HEK293 (cell line): ENCODE measurements at regions not wholly inside any gene's neighbourhood (a gene's known extent, or its start where the extent isn't known, plus 50 kb on each side); places are given as distances from the start of the nearest gene placed in this dataset.

ENCODE experiments used
- CTCF ChIA-PET: fragments of 350-600 bp; formaldehyde crosslinking; extraction: SDS; loops from one replicate; lab custom pipeline; 2021; ENCODE audit warnings: antibody characterized with exemption; lab: Yijun Ruan, JAX
- POLR2A ChIA-PET: fragments of 300-600 bp; formaldehyde crosslinking; extraction: SDS; loops from one replicate; lab custom pipeline; 2020; ENCODE audit warnings: antibody characterized with exemption, inconsistent platforms; lab: Yijun Ruan, JAX
- H3K27ac ChIP-seq: fragments of 200-500 bp; sonication (Bioruptor generic); 2 replicates; pipeline ENCODE4 v1.5.1; 2014; ENCODE audit warnings: low read depth, low read length, control low read depth, inconsistent platforms; ENCODE audit errors: extremely low read depth
- H3K36me3 ChIP-seq, 2 experiments: fragments of 200-500 bp in 1 of 2; sonication (Bioruptor generic) in 1 of 2; 1 replicate in 1 of 2; 2 replicates in 1 of 2; pipeline ENCODE4 v1.5.1; 2014 to 2017; ENCODE audit warnings: inconsistent platforms in 2 of 2, low read length in 2 of 2; ENCODE audit not compliant: control insufficient read depth in 2 of 2, insufficient read depth in 1 of 2
- H3K4me1 ChIP-seq: fragments of 200-500 bp; sonication (Bioruptor generic); 2 replicates; pipeline ENCODE4 v1.5.1; 2014; ENCODE audit warnings: mild to moderate bottlenecking, low read length, inconsistent platforms; ENCODE audit not compliant: control insufficient read depth, insufficient read depth
- H3K4me3 ChIP-seq: 2 replicates; pipeline ENCODE4 v1.5.1; 2011; ENCODE audit warnings: low read depth, mild to moderate bottlenecking, control low read depth, low read length, moderate library complexity
- H3K9me3 ChIP-seq: fragments of 200-500 bp; sonication (Bioruptor generic); 2 replicates; pipeline ENCODE4 v1.5.1; 2014; ENCODE audit warnings: low read depth, low read length, inconsistent platforms; ENCODE audit not compliant: control insufficient read depth, insufficient read depth
- FEZF1 ChIP-seq: fragments of 450-650 bp; formaldehyde crosslinking; IDR thresholded peaks from 2 replicates; pipeline ENCODE4 v1.5.1; 2016; ENCODE audit warnings: missing biosample characterization, missing genetic modification characterization
- GFI1B ChIP-seq: fragments of 450-650 bp; formaldehyde crosslinking; IDR thresholded peaks from 2 replicates; pipeline ENCODE4 v1.5.1; 2016; ENCODE audit warnings: missing biosample characterization, missing genetic modification characterization
- IKZF3 ChIP-seq: fragments of 450-650 bp; IDR thresholded peaks from 2 replicates; pipeline ENCODE4 v1.5.0; 2018; ENCODE audit warnings: missing biosample characterization, mild to moderate bottlenecking, missing genetic modification characterization, moderate library complexity
- MZF1 ChIP-seq: fragments of 450-650 bp; formaldehyde crosslinking; IDR thresholded peaks from 2 replicates; pipeline ENCODE4 v1.5.1; 2017; ENCODE audit warnings: missing biosample characterization, missing genetic modification characterization, borderline replicate concordance
- OSR2 ChIP-seq: fragments of 450-650 bp; formaldehyde crosslinking; IDR thresholded peaks from 2 replicates; pipeline ENCODE4 v1.5.1; 2016; ENCODE audit warnings: missing biosample characterization, missing genetic modification characterization
- ZBTB20 ChIP-seq: fragments of 450-650 bp; formaldehyde crosslinking; IDR thresholded peaks from 2 replicates; pipeline ENCODE4 v1.5.1; 2016; ENCODE audit warnings: missing biosample characterization, missing genetic modification characterization
- ZNF132 ChIP-seq: fragments of 450-650 bp; formaldehyde crosslinking; IDR thresholded peaks from 2 replicates; pipeline ENCODE4 v1.5.1; 2017; ENCODE audit warnings: missing biosample characterization, missing genetic modification characterization, borderline replicate concordance
- ZNF157 ChIP-seq: fragments of 450-650 bp; formaldehyde crosslinking; IDR thresholded peaks from 2 replicates; pipeline ENCODE4 v1.5.1; 2016; ENCODE audit warnings: missing biosample characterization, missing genetic modification characterization
- ZNF239 ChIP-seq: fragments of 450-650 bp; formaldehyde crosslinking; IDR thresholded peaks from 2 replicates; pipeline ENCODE4 v1.5.1; 2016; ENCODE audit warnings: missing biosample characterization, missing genetic modification characterization
- ZNF311 ChIP-seq: fragments of 450-650 bp; formaldehyde crosslinking; IDR thresholded peaks from 2 replicates; pipeline ENCODE4 v1.5.1; 2017; ENCODE audit warnings: missing biosample characterization, missing genetic modification characterization, borderline replicate concordance
- ZNF335 ChIP-seq: fragments of 450-650 bp; formaldehyde crosslinking; conservative IDR thresholded peaks from 2 replicates; pipeline ENCODE4 v1.5.1; 2016; ENCODE audit warnings: missing biosample characterization, missing genetic modification characterization
- ZNF37A ChIP-seq: fragments of 450-650 bp; IDR thresholded peaks from 2 replicates; pipeline ENCODE4 v1.5.1; 2018; ENCODE audit warnings: missing biosample characterization, missing genetic modification characterization
- ZNF521 ChIP-seq: fragments of 450-650 bp; formaldehyde crosslinking; IDR thresholded peaks from 2 replicates; pipeline ENCODE4 v1.5.1; 2017; ENCODE audit warnings: missing biosample characterization, mild to moderate bottlenecking, missing genetic modification characterization
- ZNF645 ChIP-seq: fragments of 450-650 bp; formaldehyde crosslinking; IDR thresholded peaks from 2 replicates; pipeline ENCODE4; 2016; ENCODE audit warnings: missing biosample characterization, missing genetic modification characterization
- ZNF785 ChIP-seq: fragments of 450-650 bp; formaldehyde crosslinking; IDR thresholded peaks from 2 replicates; pipeline ENCODE4 v1.5.1; 2016; ENCODE audit warnings: missing biosample characterization, missing genetic modification characterization
- ZNF792 ChIP-seq: fragments of 450-650 bp; formaldehyde crosslinking; IDR thresholded peaks from 2 replicates; pipeline ENCODE4 v1.5.1; 2016; ENCODE audit warnings: missing biosample characterization, missing genetic modification characterization
- TF ChIP-seq, protein P1 (sequence below): fragments of 450-650 bp; formaldehyde crosslinking; IDR thresholded peaks from 2 replicates; pipeline ENCODE4 v1.5.1; 2016; ENCODE audit warnings: missing biosample characterization, missing genetic modification characterization, low read depth
- TF ChIP-seq, protein P2 (sequence below): fragments of 450-650 bp; formaldehyde crosslinking; IDR thresholded peaks from 2 replicates; pipeline ENCODE4 v1.5.1; 2016; ENCODE audit warnings: missing biosample characterization, missing genetic modification characterization

GRCh38 chr15:69784798-69785566 lies 312.7 kb downstream of the TLE3 start (continued):
- TF ChIP-seq ZNF521 (tag by site-specific recombination) = no peak

GRCh38 chr15:69786136-69786701 lies 311.5 kb downstream of the TLE3 start:
- no peak overlapping the region for H3K27ac ChIP-seq
- H3K36me3 ChIP-seq = no peaks in the 10 kb centered on the region
- H3K4me1 ChIP-seq = no peaks in the 10 kb centered on the region; the same call in 1 of the 2 replicates
- H3K9me3 ChIP-seq = no peaks in the 10 kb centered on the region
- CTCF ChIA-PET = interaction anchor here (0.6 to 1.7 kb wide), 5 partner anchors 9 to 308 kb away, joined by 3 read pairs; no protein-coding TSS in a partner anchor
- no peak overlapping the region for H3K4me3 ChIP-seq
- POLR2A ChIA-PET = no interaction called here
- TF ChIP-seq IKZF3 (no peak), ZNF311 (no peak), ZNF239 (no peak), MZF1 (tag by site-specific recombination) (no peak), ZNF335 (tag by site-specific recombination) (no peak), ZNF132 (no peak), ZNF785 (tag by site-specific recombination) (no peak)

DNA sequence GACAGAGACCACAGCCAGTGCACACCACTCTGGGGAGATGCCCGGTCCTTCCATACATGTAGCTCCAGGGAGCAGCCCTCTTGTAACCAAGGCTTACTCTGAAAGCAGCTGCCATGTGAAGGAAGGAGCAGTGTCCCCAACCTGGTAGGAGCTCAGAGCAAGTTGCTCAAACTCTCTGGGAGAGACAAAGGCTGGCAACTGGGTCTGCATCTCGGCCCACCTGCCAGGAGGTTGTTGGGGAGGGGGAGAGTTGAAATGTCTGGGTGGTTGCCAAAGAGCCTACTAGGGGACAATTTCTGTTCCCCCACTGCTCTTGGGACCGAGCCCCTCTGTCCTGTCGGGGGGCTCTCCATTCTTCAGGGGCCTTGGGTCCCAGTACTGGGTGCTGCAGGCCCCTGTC lies 309.9 kb downstream of the TLE3 start:
- ChIA-PET POLR2A (no interaction called here), CTCF (no interaction called here)
- H3K27ac ChIP-seq = no peak overlapping the region
- H3K4me3 ChIP-seq = no peak overlapping the region
- H3K9me3 ChIP-seq = no peaks in the 10 kb centered on the region
- TF ChIP-seq, protein P1, sequence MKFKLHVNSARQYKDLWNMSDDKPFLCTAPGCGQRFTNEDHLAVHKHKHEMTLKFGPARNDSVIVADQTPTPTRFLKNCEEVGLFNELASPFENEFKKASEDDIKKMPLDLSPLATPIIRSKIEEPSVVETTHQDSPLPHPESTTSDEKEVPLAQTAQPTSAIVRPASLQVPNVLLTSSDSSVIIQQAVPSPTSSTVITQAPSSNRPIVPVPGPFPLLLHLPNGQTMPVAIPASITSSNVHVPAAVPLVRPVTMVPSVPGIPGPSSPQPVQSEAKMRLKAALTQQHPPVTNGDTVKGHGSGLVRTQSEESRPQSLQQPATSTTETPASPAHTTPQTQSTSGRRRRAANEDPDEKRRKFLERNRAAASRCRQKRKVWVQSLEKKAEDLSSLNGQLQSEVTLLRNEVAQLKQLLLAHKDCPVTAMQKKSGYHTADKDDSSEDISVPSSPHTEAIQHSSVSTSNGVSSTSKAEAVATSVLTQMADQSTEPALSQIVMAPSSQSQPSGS (tag by site-specific recombination) = no peak
- TF ChIP-seq ZNF157 (tag by site-specific recombination) = no peak
- TF ChIP-seq ZNF792 = no peak
- TF ChIP-seq ZBTB20 = no peak
- TF ChIP-seq GFI1B = no peak
- no peak for TF ChIP-seq OSR2 (tag by site-specific recombination)
- TF ChIP-seq ZNF645 (tag by site-specific recombination) = no peak
- no peaks in the 10 kb centered on the region for H3K36me3 ChIP-seq
- no peaks in the 10 kb centered on the region; the same call in 1 of the 2 replicates for H3K4me1 ChIP-seq

DNA sequence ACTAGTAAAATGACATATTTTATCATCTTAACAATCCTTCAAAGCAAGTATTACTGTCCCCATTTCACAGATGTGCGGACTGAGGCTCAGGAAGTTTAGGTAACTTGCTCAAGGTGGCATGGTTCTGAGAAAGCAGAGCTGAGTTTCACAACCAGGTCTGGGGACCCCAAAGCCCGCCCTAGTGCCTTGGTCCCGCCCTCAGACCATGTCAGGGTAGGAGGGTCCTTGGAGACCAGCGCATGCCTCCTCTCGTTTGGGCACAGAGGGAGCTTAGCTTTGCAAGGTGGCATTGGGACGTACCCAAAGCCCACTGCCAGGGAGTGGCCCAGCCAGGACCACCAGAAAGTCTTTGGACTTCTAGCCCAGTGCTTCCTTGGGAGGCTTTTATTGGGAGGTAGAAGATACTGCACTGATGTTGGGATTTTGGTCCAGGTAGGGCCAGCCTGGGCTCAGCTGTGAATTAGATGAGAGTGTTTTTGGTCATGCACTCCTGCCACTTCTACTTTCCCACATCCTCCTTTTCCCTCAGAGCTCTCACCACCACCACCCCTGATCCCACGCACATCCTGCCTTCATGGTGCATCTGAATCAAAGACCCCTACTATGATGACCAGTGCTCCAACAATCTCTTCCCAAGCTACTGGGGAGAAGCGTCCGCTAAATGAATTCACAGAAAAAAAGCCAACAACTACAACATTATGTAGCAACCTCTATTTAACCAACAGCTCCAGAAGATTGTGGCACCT lies 307.9 kb downstream of the TLE3 start:
- Histone ChIP-seq H3K4me1 (no peaks in the 10 kb centered on the region), H3K4me3 (no peak overlapping the region), H3K36me3 (no peaks in the 10 kb centered on the region), H3K9me3 (no peaks in the 10 kb centered on the region), H3K27ac (no peak overlapping the region)
- TF ChIP-seq ZNF37A (no peak), FEZF1 (tag by site-specific recombination) (no peak)
- TF ChIP-seq, protein P2, sequence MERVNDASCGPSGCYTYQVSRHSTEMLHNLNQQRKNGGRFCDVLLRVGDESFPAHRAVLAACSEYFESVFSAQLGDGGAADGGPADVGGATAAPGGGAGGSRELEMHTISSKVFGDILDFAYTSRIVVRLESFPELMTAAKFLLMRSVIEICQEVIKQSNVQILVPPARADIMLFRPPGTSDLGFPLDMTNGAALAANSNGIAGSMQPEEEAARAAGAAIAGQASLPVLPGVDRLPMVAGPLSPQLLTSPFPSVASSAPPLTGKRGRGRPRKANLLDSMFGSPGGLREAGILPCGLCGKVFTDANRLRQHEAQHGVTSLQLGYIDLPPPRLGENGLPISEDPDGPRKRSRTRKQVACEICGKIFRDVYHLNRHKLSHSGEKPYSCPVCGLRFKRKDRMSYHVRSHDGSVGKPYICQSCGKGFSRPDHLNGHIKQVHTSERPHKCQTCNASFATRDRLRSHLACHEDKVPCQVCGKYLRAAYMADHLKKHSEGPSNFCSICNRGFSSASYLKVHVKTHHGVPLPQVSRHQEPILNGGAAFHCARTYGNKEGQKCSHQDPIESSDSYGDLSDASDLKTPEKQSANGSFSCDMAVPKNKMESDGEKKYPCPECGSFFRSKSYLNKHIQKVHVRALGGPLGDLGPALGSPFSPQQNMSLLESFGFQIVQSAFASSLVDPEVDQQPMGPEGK = no peak
- CTCF ChIA-PET = no interaction called here
- POLR2A ChIA-PET = no interaction called here
